T-helper 2 cell treated with Interferon-gamma antibody and Interleukin-4, amounts not matched to agents 5 μg/mL and 100 μg/mL, for 36 hours (primary cell): ENCODE measurements at regions not wholly inside any gene's neighbourhood (a gene's known extent, or its start where the extent isn't known, plus 50 kb on each side); places are given as distances from the start of the nearest gene placed in this dataset.

ENCODE experiments used
- DNase-seq: peaks from one replicate; pipeline ENCODE4 v3.0.0; 2021; ENCODE audit warnings: low spot score
- H3K27ac Mint-ChIP-seq: one replicate; pipeline ENCODE4 v1.8.0; 2021; ENCODE audit warnings: mild to moderate bottlenecking, mixed read lengths
- H3K27me3 Mint-ChIP-seq: one replicate; pipeline ENCODE4 v1.8.0; 2021; ENCODE audit warnings: low read depth, mixed read lengths
- H3K36me3 Mint-ChIP-seq: one replicate; pipeline ENCODE4 v1.8.0; 2021; ENCODE audit warnings: low read depth, mixed read lengths
- H3K4me1 Mint-ChIP-seq: one replicate; pipeline ENCODE4 v1.8.0; 2021; ENCODE audit warnings: low read depth, mixed read lengths
- H3K4me3 Mint-ChIP-seq: one replicate; pipeline ENCODE4 v1.8.0; 2022; ENCODE audit warnings: mild to moderate bottlenecking, moderate library complexity, mixed read lengths
- H3K9me3 Mint-ChIP-seq: one replicate; pipeline ENCODE4 v1.8.0; 2021; ENCODE audit warnings: mixed read lengths

DNA sequence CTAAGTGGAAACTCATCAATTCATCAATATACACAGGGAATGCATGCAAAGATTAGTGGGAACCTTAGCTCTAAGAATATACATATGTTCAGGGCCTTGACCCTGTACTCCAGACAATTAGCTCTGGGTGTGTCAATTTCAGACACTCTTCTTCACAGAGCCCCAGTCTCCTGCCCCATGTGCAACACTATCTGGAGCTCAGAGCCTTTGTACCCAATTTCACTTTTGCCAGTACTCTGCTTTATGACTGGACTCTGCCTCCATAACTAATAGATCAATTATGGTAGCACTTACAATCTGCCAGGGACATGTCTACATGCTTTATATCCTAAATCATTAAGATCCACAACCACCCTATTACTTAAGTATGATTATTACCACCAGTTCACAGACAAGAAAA is 152.5 kb upstream of the PLEKHG7 start:
- Mint-ChIP-seq H3K4me3 (no peak overlapping the region), H3K4me1 (peaks cover 12% of the 10 kb centered on the region), H3K36me3 (peaks cover 4% of the 10 kb centered on the region), H3K9me3 (peaks cover 3% of the 10 kb centered on the region), H3K27ac (no peak overlapping the region), H3K27me3 (no peaks in the 10 kb centered on the region)
- DNase-seq: no peak

DNA sequence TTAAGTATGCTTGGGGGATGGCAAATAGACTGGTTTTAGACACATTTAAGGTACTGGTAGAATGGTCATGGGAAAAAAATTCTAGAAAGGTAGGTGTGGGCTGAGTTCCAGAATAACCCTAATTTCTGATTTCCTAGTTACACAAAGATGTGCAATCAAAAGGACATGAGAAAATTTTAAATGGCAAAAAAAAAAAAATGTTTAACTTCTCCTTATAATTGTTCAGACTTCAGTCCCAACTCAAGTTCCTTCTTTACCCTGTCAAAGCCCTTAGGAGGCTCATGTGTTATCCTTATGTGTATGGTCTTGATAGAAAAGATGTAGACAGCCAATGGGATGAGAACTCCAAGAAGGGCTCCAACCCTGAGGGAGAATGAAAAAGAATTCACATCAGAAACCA is 153.3 kb upstream of the PLEKHG7 start:
- DNase-seq: no peak
- Mint-ChIP-seq H3K4me1 (peaks cover 8% of the 10 kb centered on the region), H3K36me3 (peaks cover 4% of the 10 kb centered on the region), H3K4me3 (no peak overlapping the region), H3K27me3 (no peaks in the 10 kb centered on the region), H3K27ac (no peak overlapping the region), H3K9me3 (peaks cover 3% of the 10 kb centered on the region)

DNA sequence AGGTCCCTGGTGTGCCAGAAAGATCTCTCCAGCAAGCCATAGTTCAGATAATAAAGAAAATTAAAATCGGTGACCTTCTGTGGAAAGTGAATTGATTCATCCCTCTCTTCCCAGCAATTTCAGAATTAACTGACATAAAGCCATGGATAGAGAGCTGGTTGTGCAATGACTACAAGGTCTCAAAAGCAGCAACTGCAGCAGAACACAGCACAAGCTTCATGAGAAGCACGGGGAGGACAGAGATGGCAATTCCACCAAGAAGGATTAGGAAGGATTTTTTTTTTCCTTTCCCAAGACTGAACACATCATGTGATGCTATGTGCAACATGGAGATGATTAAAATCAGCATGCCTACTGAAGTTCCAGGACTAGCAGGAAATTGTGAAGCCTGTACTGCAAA is 154.9 kb upstream of the PLEKHG7 start:
- peaks cover 6% of the 10 kb centered on the region for H3K36me3 Mint-ChIP-seq
- H3K27ac Mint-ChIP-seq: no peak overlapping the region
- no peak overlapping the region for H3K4me3 Mint-ChIP-seq
- H3K4me1 Mint-ChIP-seq: peaks cover 19% of the 10 kb centered on the region
- DNase-seq: no peak
- peaks cover 3% of the 10 kb centered on the region for H3K9me3 Mint-ChIP-seq
- H3K27me3 Mint-ChIP-seq: no peaks in the 10 kb centered on the region

DNA sequence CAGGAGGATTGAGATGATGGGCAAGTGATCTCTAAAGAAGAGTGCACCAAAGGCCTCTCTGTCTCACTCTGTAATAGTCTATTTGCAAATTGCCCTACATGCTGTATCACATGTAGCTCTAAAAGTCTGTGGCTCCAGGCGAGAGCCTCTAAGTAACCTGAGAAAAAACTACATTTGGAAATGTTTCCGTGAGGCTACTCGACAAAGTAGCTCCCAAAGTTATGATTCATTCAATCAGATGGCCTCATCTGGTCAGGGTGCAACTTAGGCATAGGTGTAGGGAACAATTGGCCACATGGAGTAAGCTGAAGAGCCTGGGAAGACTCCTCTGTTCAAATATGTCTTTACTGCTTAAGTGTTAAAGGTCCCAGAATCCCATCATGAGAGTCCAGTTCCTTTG is 155.4 kb upstream of the PLEKHG7 start:
- H3K9me3 Mint-ChIP-seq: peaks cover 3% of the 10 kb centered on the region
- H3K27me3 Mint-ChIP-seq: no peaks in the 10 kb centered on the region
- peaks cover 19% of the 10 kb centered on the region for H3K4me1 Mint-ChIP-seq
- H3K4me3 Mint-ChIP-seq: no peak overlapping the region
- H3K36me3 Mint-ChIP-seq: peaks cover 6% of the 10 kb centered on the region
- H3K27ac Mint-ChIP-seq: peak overlapping the region; percentile 9
- no peak for DNase-seq

DNA sequence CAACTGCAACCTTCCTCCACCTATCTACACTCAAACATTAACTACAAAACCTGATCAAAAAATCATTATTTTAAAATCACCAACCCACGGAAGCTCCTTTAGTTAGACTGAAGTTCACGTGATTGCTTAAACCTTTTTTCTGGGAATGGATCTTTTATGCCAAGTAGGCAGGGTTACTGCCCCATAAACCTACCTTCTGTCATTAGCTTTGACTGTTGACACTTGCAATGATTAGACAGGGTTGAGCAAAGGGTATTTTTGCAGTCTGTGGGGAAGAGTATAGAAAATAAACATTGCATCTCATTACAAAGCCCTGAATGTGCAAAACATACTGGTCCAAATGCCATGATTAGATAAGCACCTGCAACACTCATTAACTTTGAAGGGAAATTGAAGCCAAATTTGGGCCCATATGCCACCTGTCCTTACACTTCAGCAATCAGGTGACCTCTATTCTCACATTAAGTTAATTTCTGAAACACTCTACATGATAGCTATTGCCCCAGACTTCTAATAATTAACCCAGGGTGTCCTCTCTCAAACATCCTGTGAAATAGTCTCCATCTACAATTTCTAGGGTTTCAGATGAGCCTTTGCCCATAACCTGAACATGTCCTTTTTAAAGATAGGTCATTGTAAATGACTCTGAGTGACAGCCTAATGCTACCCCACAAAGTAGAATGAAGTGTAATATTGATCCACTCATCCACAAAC is 156.0 kb upstream of the PLEKHG7 start:
- peaks cover 10% of the 10 kb centered on the region for H3K36me3 Mint-ChIP-seq

DNA sequence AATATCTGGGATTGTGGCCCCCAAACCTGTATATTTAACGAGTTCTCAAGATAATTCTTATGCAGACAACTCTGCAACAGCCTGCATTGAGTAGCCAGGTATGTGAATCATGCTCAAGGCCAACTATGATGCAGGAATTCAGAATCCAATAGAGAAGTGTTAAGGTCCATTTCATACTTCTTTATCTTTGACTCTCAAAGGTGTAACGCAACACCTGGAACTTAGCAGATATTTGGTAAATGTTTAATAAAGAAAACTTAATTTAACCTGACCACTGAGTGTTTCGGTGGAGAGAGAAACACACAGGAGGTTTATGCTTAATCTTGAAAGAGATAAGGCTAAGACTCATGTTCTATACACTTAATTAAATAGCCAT is 156.5 kb upstream of the PLEKHG7 start:
- H3K27ac Mint-ChIP-seq: no peak overlapping the region
- no peak for DNase-seq
- no peaks in the 10 kb centered on the region for H3K27me3 Mint-ChIP-seq
- peaks cover 10% of the 10 kb centered on the region for H3K9me3 Mint-ChIP-seq
- H3K4me3 Mint-ChIP-seq: no peak overlapping the region
- peaks cover 12% of the 10 kb centered on the region for H3K36me3 Mint-ChIP-seq
- H3K4me1 Mint-ChIP-seq: peaks cover 27% of the 10 kb centered on the region

More for the DNA sequence above, 156.0 kb upstream of the PLEKHG7 start:
- Mint-ChIP-seq H3K27me3 (no peaks in the 10 kb centered on the region), H3K9me3 (peaks cover 7% of the 10 kb centered on the region), H3K27ac (no peak overlapping the region), H3K4me3 (no peak overlapping the region), H3K4me1 (peaks cover 24% of the 10 kb centered on the region)
- DNase-seq: no peak

DNA sequence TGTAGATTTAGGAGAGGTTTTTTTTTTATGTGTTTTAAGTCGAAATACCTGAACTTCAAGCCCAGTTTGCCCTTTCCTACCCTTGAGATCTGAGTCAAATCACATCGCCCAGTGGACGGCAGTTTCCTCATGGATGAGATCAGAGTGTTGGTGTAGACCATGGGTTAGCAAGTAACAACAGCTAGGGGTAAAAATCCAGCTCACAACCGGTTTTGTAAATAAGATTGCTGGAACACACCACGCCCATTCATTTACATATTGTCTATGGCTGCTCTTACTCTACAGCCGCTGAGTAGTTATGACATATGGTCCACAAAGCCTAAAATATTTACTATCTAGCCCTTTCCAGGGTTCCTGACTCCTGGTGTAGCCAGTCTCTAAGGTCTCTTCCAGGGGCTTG is 158.5 kb upstream of the PLEKHG7 start:
- no peak for DNase-seq
- Mint-ChIP-seq H3K9me3 (peaks cover 20% of the 10 kb centered on the region), H3K27ac (no peak overlapping the region), H3K27me3 (no peaks in the 10 kb centered on the region), H3K36me3 (peaks cover 15% of the 10 kb centered on the region), H3K4me3 (no peak overlapping the region), H3K4me1 (peaks cover 46% of the 10 kb centered on the region)

DNA sequence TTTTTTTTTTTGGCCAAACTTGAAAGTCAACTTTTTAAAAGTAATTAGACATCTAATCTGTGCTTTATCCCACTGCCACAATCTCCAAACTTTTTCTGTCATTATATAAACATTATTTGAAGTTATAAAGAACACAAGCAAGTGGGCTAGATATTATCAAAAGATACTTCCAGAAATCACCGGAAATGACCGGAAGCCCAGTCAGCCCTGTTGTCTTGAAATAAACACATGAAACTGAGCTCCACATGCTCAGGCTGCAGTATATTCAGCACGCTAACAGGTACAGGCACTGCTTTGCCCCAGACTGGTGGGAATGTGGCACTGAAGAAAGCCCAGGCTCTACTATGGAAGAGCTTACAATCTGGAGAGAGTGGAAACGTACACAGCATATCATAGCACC is 158.9 kb upstream of the PLEKHG7 start:
- Mint-ChIP-seq H3K27ac (peak overlapping the region; percentile 46), H3K4me3 (no peak overlapping the region), H3K9me3 (peaks cover 21% of the 10 kb centered on the region), H3K4me1 (peaks cover 51% of the 10 kb centered on the region), H3K36me3 (peaks cover 18% of the 10 kb centered on the region), H3K27me3 (no peaks in the 10 kb centered on the region)
- no peak for DNase-seq

DNA sequence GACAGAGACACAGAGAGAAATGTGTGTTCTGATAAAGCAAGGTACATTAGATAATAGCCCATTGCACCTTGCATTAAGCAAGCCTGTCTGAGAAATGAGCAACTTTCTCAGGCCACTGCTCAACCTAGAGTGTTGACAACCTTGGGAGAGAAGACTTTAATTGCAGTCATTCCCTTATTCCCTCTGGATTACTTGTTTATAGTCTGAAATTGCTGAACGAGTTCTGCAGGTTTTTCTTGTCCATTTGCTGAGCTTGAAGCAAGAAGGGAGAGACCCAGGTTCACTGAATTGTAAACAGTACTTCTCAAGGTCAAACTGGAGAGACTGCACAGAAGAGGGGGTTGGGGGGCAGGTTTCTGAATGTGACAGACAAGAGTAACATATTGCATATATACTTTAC is 159.4 kb upstream of the PLEKHG7 start:
- H3K27ac Mint-ChIP-seq: peak overlapping the region; percentile 9

DNA sequence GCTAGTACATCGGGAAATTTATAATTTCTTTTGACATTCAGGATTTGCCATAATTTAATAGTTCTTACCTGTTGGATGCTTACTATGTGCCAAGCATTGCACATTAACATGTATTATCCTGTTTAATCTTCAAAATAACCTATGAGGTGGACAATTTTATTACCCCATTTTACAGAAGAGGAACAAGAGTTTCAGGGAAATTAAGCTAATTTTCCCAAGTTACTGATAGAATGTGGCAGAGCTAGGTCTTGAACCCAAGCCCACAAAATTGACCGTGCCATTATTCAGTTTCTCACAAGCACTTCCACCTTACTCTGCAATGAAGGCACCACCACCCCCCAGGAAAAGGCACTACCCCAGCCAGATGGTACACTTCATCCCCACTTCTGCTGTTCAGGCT is 161.1 kb upstream of the PLEKHG7 start:
- peaks cover 19% of the 10 kb centered on the region for H3K9me3 Mint-ChIP-seq
- H3K4me1 Mint-ChIP-seq: peaks cover 61% of the 10 kb centered on the region
- no peak for DNase-seq
- H3K36me3 Mint-ChIP-seq: peaks cover 22% of the 10 kb centered on the region
- H3K27me3 Mint-ChIP-seq: no peaks in the 10 kb centered on the region
- H3K4me3 Mint-ChIP-seq: peak overlapping the region; percentile 24
- peak overlapping the region; percentile 73 for H3K27ac Mint-ChIP-seq

More for the DNA sequence above, 159.4 kb upstream of the PLEKHG7 start:
- H3K4me3 Mint-ChIP-seq: no peak overlapping the region
- no peak for DNase-seq
- H3K4me1 Mint-ChIP-seq: peaks cover 55% of the 10 kb centered on the region
- peaks cover 19% of the 10 kb centered on the region for H3K36me3 Mint-ChIP-seq
- no peaks in the 10 kb centered on the region for H3K27me3 Mint-ChIP-seq
- H3K9me3 Mint-ChIP-seq: peaks cover 19% of the 10 kb centered on the region

DNA sequence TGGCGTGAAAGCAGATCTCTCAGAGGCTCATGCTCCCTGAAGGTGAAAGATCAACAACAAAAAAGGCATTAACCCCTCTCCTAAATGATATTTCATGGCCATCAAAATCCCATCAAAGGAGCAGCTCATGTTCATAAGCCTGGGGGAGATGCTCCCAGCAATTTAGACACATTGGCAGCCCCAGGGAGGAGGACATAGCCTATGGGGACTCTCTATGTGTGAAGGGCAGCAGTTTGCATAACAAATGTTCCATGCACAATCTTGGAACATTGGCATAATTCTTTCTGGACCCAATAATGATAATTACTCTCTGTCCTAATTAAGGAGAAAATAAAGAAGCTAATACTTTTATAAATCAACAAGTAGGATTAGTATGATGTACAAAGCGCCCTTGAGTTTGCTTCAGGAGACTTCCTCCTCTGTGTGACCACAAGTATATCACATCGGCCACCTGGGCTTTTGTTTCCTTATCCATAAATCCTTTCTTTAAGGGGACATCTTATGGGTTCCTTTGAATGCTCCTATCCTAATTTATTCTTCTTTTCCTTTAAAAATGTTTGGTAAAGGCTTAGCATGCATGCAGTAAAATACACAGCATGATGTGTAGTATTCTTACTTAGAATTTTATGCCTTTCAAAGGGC is 161.9 kb upstream of the PLEKHG7 start:
- peaks cover 19% of the 10 kb centered on the region for H3K9me3 Mint-ChIP-seq
- peak overlapping the region; percentile 83 for H3K4me3 Mint-ChIP-seq
- H3K27me3 Mint-ChIP-seq: no peaks in the 10 kb centered on the region
- H3K4me1 Mint-ChIP-seq: peaks cover 65% of the 10 kb centered on the region
- H3K27ac Mint-ChIP-seq: peak overlapping the region; percentile 97
- DNase-seq: no peak
- peaks cover 22% of the 10 kb centered on the region for H3K36me3 Mint-ChIP-seq

DNA sequence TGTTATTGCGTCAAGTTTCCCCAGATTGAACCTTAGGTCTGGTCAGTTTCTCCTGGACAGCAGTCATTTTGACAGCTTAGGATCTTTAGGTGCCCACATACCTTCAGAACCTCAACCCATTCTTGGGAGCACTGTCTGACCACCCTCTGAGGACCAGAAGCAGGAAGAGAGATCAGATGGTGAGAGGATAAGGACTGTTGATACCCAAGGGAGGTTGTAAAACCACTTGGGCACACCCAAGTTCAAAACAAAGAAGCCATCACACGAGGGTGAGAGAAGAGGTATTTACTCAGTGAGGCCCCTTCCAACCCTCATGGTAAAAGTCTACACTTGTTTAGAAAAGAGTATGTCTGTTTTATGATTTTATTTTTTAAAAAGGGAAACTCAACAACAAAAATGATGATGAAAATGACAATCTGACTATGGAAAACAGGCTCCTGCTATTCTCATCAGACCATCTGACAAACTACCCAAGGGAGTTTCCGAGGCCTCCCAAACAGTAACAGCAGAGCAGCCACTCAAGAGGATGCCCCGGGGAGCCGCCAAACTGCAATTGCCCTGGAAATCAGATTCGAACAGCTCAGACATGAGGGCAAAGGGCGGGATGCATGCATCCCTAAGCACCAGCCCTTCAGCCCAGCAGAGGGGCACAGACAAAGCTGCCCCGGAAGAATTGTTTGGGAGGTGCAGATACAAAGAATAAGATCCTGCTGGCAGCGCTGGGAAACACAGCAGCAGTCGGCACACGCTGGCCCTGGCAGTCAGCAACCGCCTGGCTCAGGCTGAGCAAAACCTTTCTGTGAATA is 162.6 kb upstream of the PLEKHG7 start:
- peak overlapping the region; percentile 97 for H3K27ac Mint-ChIP-seq
- DNase-seq: peak; percentile 31
- H3K4me1 Mint-ChIP-seq: peaks cover 66% of the 10 kb centered on the region
- H3K4me3 Mint-ChIP-seq: peak overlapping the region; percentile 83
- peaks cover 22% of the 10 kb centered on the region for H3K36me3 Mint-ChIP-seq
- peaks cover 19% of the 10 kb centered on the region for H3K9me3 Mint-ChIP-seq
- no peaks in the 10 kb centered on the region for H3K27me3 Mint-ChIP-seq

DNA sequence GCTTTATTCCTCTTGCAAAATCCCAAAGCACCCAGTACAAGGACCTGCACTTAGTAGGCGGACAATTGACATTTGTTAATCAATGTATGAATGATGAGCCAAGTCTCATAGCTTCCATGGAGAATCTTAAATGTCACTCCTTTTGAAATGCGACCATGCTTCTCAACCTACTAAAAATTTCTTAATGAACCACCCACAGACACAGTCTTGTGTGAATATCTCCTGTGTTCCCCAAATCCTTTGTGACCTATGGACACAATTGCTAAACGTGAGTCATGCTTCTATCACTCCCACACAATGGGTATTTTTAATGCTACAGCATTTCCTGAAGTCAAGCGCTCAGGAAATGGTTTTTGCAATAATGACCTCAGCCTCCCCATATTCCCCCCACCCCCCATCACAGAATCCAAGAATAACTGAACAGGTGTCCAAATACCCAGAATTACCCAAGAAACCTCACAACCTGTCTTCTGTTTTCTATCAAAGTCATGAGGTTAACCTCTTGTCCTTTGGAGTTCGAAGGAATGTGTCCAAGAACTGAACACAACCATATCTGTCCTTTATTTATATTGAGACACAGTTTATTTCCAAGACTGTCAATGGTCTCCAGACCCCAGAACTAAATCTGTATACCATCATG is 163.6 kb upstream of the PLEKHG7 start:
- H3K27me3 Mint-ChIP-seq: no peaks in the 10 kb centered on the region
- DNase-seq: peak; percentile 42
- H3K9me3 Mint-ChIP-seq: peaks cover 19% of the 10 kb centered on the region
- peak overlapping the region; percentile 83 for H3K4me3 Mint-ChIP-seq
- peaks cover 22% of the 10 kb centered on the region for H3K36me3 Mint-ChIP-seq
- peak overlapping the region; percentile 97 for H3K27ac Mint-ChIP-seq
- peaks cover 62% of the 10 kb centered on the region for H3K4me1 Mint-ChIP-seq
